ENCODE measurements at regions not wholly inside any gene's neighbourhood (a gene's known extent, or its start where the extent isn't known, plus 50 kb on each side); places are given as distances from the start of the nearest gene placed in this dataset.

- no peak for DNase-seq (ENCODE audit: low read depth in 4 of 4, low spot score in 1 of 4)
These were observed 2010.5 kb downstream of the NCAM2 start for GRCh38 chr21:23008601-23009202.

GRCh38 chr21:23009360-23009759, 2011.2 kb downstream of the NCAM2 start:
- no peak for DNase-seq (ENCODE audit: low read depth in 4 of 4, low spot score in 1 of 4)

- DNase-seq (ENCODE audit: low read depth in 4 of 4, low spot score in 1 of 4): no peak
These were observed 2015.8 kb downstream of the NCAM2 start for GRCh38 chr21:23014021-23014420.

GRCh38 chr21:23016617-23017016, 2018.4 kb downstream of the NCAM2 start:
- no peak for DNase-seq (ENCODE audit: low read depth in 4 of 4, low spot score in 1 of 4)

- DNase-seq (ENCODE audit: low read depth in 4 of 4, low spot score in 1 of 4): no peak
These were observed 2019.8 kb downstream of the NCAM2 start for GRCh38 chr21:23017989-23018388.

GRCh38 chr21:23020969-23021368, 2022.8 kb downstream of the NCAM2 start:
- DNase-seq (ENCODE audit: low read depth in 4 of 4, low spot score in 1 of 4): no peak

- DNase-seq (ENCODE audit: low read depth in 4 of 4, low spot score in 1 of 4): no peak
These were observed 2023.3 kb downstream of the NCAM2 start for GRCh38 chr21:23021481-23021880.

GRCh38 chr21:23026878-23027277, 2028.7 kb downstream of the NCAM2 start:
- no peak for DNase-seq (ENCODE audit: low read depth in 4 of 4, low spot score in 1 of 4)

- DNase-seq (ENCODE audit: low read depth in 4 of 4, low spot score in 1 of 4): no peak
These were observed 2041.6 kb downstream of the NCAM2 start for GRCh38 chr21:23039846-23040245.

GRCh38 chr21:23045955-23046354, 2047.7 kb downstream of the NCAM2 start:
- DNase-seq (ENCODE audit: low read depth in 4 of 4, low spot score in 1 of 4): no peak

- no peak for DNase-seq (ENCODE audit: low read depth in 4 of 4, low spot score in 1 of 4)
These were observed 2069.5 kb downstream of the NCAM2 start for GRCh38 chr21:23067672-23068071.

- no peak for DNase-seq (ENCODE audit: low read depth in 4 of 4, low spot score in 1 of 4)
These were observed 2085.0 kb downstream of the NCAM2 start for GRCh38 chr21:23083242-23083641.

GRCh38 chr21:23093259-23093658, 2095.1 kb downstream of the NCAM2 start:
- no peak for DNase-seq (ENCODE audit: low read depth in 4 of 4, low spot score in 1 of 4)

- no peak for DNase-seq (ENCODE audit: low read depth in 4 of 4, low spot score in 1 of 4)
These were observed 2101.0 kb downstream of the NCAM2 start for GRCh38 chr21:23099185-23099584.

- no peak for DNase-seq (ENCODE audit: low read depth in 4 of 4, low spot score in 1 of 4)
These were observed 2102.9 kb downstream of the NCAM2 start for GRCh38 chr21:23101111-23101510.

GRCh38 chr21:23108533-23108932, 2110.3 kb downstream of the NCAM2 start:
- no peak for DNase-seq (ENCODE audit: low read depth in 4 of 4, low spot score in 1 of 4)

GRCh38 chr21:23111070-23111600, 2112.9 kb downstream of the NCAM2 start:
- no peak for DNase-seq (ENCODE audit: low read depth in 4 of 4, low spot score in 1 of 4)

- DNase-seq (ENCODE audit: low read depth in 4 of 4, low spot score in 1 of 4): no peak
These were observed 2121.3 kb downstream of the NCAM2 start for GRCh38 chr21:23119491-23119890.

- no peak for DNase-seq (ENCODE audit: low read depth in 4 of 4, low spot score in 1 of 4)
These were observed 2129.8 kb downstream of the NCAM2 start for GRCh38 chr21:23127973-23128372.

- no peak for DNase-seq (ENCODE audit: low read depth in 4 of 4, low spot score in 1 of 4)
These were observed 2132.1 kb downstream of the NCAM2 start for GRCh38 chr21:23130308-23130707.

GRCh38 chr21:23131177-23131576, 2133.0 kb downstream of the NCAM2 start:
- no peak for DNase-seq (ENCODE audit: low read depth in 4 of 4, low spot score in 1 of 4)

- no peak for DNase-seq (ENCODE audit: low read depth in 4 of 4, low spot score in 1 of 4)
These were observed 2140.6 kb downstream of the NCAM2 start for GRCh38 chr21:23138797-23139196.

GRCh38 chr21:23152130-23152529, 2153.9 kb downstream of the NCAM2 start:
- DNase-seq (ENCODE audit: low read depth in 4 of 4, low spot score in 1 of 4): no peak
